Inflammatory macrophage treated with lipopolysaccharide for 1 hour (primary cell): ENCODE measurements at regions not wholly inside any gene's neighbourhood (a gene's known extent, or its start where the extent isn't known, plus 50 kb on each side); places are given as distances from the start of the nearest gene placed in this dataset.
A peak's percentile ranks its signal among the peaks of the same experiment; 100 is the strongest.
"Not testable (repeated sequence)": the region's sequence is repeated elsewhere in the genome, so short reads cannot be mapped to it uniquely, and the experiment has no call there.

Experiments used
- DNase-seq, 2 donors: peaks; one replicate each; pipeline ENCODE4 v3.0.0-alpha.2; 2020 to 2022

DNA sequence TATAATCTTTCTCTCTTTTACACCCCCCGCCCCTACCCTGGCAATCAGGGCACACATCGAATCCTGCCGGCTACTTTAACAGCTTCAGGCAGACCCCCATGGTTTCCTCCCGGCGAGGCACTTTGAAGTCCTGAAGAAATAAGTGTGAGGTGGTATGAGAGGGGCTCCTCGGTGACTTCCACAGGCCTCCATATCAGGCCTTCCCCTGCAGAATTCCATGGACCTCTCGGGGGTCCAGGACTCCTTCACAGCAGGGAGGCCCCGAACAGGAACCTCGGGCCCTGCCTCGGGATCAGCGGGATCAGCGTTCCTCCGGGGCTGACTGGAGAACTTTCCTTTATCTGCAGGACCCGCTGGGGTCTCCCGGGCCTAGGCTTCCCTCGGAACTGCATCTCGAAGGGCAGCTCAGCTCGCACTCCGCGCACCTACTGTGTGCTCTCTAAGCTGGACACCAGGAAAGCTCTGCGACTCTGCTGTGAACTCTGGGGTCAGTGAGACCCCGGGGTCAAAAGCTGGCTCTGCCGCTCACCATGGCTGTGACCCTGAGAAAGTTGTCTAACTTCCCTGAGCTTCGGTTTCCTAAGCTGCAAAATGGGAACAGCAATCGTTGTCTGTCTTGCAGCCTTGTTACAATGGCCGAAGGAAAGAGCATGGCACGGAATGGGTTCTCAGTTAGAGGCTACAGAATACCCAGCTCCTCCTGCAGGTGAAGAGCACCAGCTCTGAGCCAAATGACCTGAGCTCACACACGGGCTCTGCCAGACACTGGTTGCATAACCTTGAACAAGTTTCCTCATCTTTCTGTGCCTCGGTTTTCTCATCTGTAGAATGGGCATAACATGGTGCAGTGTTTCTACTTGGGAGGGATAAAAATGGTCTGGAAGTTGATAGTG, 97.4 kb upstream of the ID2 start:
- no peak for DNase-seq

DNA sequence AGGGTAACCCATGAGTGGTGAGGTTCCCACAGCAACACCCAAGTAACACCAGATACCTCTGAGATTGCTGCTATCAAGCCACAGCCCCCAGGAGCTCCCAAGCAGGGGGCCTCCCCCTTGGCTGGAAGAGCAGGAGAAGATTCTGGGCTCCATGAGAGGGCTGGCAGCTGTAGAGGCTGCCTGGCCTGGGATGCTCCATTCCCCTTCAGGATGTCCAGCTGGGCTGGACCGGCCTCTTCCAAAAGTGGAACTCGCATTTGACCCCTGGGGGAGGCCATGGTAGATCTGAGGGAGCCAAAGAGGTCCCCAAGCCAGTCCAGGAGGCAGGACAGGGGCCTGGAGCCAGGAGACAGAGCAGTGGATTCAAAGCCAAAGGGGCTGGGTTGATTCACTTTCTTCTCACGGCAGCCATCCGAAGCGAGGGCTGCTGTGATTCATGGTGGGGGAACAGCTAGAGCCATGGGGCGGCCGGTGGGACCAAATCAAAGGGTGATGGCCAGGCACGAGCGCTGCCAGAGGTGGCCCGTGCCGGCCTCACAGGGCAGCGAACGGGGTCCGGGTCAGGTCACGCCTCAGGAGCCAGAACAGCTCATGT, 95.3 kb upstream of the ID2 start:
- DNase-seq = no peak

DNA sequence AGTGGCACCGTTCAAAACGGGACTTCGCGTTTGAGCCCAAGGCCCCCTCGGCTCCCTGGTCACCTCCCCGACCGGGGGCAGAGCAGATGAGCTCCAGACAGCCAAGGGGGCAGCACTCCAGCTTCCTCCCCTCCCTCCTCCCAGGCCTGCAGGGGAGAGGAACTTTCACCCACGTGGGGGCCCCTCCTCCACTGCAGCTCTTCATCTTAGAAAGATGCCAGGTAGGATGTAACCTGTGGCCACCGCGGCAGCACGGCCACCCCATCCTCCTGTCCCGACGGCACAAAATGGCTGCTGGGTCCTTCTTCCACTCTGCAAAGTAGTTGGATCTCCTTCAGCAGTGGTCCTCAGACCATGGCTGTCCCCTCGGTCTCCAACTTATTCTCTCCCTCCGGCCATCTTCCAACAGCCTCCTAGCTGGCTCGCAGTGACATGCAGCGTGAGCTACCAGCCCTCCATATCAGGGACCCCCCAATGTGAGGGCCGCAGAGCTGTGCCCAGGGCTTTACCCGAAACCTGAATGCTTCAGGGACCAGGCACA, 94.5 kb upstream of the ID2 start:
- DNase-seq = no peak

DNA sequence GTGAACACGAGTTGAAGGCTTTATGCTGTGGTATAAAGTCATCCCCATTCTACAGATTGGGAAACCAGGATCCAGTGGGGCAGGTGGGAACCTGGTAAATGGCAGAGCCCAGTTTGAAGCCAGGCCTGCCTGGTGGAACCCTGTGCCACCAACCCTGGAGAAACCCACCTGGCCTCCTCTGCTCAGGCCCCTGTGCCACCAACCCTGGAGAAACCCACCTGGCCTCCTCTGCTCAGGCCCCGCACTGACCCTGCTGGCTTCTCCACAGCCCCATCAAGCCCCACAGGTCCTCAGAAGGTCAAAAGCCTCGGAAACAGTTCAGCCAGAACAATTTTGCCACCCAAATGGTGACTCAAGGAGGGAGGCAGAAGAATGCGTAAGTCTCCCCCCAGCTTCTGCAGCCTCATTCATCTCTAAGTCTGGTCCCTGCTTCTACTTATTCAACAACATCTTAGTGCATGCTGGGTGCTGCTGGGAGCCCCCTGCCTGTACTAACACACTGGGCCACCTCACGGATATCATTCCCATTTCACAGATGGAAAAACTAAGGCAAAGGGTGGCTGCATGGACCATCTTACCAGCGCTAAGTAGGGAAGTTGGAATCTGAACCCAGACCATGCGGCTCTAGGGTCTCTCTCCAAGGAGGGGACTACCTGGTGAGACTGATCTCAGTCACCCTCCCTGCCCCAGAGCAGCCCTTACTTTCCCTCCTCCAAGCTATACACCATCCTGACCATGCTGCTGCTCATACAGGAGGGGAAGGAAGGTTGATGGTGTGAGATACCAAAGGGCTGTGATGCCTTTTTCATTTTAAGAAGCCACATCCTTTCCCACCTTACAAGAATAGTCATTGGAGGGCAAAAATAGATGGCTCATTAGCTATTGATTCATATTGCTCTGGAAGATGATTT, 93.7 kb upstream of the ID2 start:
- no peak for DNase-seq

DNA sequence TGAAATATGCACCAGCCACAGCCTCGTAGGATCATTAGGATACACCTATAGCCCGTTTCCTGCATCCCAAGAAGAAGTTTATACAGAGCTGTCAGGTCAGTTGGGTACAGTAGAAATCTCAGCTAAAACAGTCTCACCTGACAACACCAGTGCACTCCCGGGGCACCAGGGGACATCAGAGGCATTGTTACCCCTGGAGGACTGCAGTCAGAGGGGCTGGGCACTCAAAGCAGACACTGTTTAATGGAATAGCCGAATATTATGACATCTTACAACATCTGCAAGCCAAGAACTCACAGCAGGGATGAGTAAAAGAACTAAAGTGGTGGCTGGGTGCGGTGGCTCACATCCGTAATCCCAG, 93.0 kb upstream of the ID2 start:
- no peak for DNase-seq

DNA sequence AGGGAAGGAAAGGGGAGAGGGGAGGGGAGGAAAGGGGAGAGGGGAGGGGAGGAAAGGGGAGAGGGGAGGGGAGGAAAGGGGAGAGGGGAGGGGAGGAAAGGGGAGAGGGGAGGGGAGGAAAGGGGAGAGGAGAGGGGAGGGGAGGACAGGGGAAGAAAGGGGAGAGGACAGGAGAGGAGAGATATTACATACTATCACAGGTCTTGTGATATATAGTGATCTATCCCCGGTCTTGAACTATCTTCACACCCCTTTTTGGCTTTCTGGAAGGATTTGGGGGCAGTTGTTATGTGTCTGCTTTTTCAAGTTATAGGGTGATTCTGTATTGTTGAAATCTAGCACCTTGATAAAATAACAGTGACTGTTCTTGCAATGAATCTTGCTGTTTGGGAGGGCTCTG, 92.1 kb upstream of the ID2 start:
- no peak for DNase-seq

DNA sequence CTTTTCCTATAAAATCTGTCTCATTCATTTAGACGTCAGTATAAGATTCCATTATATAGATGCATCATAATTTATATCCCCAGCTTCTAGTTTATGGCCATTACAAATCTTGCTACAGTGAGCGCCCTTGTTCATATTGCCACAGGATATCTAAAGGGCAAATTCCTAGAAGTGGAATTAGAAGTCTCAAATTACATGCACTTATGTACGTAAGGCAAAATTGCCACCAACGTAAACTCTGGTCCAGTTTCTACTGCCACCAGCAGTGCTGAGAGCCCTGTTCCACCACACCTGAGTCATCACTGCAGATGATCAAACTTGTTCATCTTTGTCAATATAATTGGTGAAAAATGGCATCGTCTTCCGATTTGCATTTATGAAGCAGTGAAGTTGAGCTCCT, 90.9 kb upstream of the ID2 start:
- no peak for DNase-seq

DNA sequence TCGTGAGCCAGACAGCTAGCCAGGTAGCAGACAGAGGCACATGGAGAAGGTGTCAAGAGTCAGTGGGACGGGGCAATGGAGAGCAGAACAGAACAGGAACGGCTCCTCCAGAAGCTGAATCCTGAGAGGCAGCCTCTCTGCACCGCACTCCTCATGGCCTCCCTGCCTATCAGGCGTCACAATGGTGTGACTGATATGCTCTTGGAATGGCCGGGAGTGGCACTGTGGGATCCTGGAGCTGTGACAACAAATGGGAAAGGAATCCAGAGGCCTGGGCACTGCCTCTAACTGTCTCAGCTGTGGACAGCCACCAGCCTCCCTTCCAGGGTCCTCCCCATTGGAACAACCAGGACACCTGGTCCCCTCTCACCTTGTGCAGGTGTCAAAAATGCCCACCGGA, 89.1 kb upstream of the ID2 start:
- no peak for DNase-seq

DNA sequence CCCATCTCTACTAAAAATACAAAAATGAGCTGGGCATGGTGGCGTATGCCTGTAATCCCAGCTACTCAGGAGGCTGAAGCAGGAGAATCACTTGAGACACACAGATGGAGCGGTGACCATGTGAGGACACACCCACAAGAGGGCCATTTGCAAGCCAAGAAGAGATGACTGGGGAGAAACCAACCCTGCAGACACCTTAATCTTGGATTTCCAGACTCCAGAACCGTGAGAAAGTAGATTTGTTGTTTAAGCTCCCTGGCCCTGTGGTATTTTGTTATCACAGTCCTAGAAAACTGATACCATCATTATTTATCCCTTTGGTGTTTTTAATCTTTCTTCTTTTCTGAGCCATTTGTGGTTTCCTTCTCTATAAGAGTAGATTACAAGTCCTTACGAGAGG, 88.6 kb upstream of the ID2 start:
- no peak for DNase-seq

DNA sequence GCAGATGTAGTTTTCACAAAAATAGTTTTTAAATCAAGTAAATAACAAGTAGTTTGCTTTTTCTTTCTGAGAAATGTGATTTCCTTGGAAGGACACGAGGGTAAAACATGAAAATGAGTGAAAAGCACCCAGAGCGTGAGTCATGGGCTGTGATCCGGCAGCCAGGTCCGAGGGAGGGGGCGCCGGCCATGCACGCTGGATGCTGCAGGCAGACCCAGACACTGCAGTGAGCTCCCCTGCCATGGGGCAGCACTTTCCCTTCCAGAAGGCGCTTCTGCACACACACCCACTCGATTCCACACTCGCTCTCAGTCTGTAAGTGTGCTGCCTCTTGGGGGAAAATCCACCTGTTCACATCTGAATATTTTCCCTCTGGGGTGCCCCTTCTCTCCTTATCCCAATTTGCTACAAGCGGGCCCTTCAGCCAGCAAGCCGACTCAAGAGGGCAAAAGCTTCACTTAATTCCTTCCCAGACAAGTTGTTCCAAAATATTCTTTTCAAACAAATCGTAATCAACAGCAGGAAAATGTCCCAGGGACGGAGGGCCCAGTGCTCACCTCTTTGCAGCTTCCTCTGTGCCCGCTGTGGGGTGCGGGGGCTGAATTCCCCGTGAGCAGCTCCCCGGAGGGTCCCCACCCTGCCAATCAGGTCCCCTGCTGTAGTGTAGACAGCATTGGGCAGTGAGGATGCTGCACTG, 87.0 kb upstream of the ID2 start:
- no peak for DNase-seq

DNA sequence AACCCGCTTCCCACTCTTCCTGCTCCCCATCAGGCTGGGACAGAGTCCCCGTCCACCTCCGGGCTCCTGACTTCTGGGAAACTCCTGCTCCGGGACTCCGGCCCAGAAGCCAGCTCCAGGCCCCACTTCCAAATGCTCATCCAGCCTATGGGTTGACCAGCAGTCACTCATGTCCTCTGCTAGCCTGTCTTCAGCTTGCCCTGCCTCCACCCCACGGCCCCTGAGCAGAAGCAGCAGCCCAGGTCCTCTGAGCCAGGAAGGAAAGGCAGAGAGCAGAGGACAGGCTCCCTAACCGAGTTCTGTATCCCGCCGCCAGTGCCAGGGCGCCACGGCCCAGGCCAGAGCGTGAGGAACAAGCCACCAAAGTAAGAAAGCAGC, 86.4 kb upstream of the ID2 start:
- DNase-seq = no peak

DNA sequence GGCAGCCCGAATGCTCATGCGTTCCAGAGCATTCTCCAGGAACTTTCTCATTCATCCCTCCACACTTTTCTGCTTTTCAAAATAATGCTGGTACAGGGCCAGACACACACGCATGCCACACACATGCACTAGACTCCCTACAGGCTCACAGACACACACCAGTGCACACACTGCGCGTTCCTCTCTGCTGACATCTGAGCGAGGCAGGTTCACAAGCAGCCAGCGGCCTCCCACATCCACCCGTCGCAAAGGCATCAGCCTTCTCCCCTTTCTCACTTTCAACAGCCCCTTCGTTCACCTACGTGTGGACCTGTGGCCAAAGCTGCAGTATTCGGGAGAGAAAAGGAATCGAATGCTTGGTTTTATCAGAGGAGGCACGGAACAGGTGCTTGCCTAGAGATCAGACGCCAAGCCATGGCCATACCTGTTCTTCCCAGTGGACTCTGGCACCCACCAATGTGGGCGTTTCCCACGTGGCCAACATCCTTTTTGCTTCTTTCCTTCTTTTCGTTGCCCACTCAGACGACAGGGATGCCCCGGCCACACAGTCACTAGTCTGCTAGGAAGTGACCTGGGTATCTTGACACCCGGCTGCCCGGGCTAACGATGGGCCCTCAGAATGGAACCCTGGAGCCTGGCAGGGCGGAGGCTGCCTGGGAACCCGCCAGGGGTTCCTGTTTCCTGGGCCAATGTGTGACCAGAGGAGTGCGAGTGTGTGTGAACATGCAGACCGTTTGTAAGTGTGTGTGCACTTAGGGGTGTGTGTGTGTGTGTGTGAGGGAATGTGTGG, 85.8 kb upstream of the ID2 start:
- DNase-seq = no peak

DNA sequence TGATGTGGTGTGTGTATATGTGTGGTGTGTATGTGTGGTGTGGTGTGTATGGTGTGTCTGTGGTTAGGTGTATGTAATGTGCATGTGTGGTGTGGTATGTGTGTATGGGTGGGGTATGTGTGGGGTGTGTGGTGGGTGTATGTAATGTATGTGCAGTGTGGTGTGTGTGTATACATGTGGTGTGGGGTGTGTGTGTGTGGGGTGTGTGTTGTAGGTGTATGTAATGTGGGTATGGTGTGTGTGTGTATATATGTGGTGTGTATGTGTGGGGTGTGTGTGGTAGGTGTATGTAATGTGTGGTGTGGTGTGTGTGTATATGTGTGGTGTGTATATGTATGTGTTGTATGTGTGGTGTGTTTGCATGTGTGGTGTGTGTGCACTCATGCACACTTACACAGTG, 84.8 kb upstream of the ID2 start:
- no peak for DNase-seq

DNA sequence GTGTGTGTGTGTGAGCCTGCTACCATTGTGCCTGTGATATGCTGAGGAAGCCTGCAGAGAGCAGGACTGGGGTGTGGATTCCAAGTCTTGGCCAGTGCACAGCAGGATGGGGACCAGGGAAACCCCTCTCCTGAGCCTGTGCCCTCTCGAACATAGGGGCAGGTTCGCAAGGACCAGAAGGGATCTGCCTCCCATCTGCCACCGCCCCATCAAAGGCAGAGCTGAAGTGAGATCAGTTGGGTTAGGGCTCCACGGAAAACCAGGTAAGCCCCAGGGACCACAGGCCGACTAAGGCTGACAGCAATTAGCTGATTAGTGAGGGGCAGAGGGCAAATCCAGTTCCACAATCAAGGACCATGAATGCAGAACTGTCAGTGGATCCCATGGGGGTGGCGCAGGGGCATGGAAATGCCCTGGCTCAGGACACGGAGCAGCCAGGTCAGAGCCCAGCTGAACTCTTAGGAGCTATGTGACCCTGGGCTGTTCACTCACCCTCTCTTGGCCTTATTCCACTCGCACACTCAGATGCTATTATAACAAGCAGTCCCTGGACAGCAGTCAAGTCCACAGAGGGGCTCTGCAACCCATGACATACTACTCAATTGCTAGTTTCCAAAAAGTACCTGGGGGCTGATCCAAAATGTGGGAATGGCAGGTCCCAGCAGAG, 84.2 kb upstream of the ID2 start:
- no peak for DNase-seq

DNA sequence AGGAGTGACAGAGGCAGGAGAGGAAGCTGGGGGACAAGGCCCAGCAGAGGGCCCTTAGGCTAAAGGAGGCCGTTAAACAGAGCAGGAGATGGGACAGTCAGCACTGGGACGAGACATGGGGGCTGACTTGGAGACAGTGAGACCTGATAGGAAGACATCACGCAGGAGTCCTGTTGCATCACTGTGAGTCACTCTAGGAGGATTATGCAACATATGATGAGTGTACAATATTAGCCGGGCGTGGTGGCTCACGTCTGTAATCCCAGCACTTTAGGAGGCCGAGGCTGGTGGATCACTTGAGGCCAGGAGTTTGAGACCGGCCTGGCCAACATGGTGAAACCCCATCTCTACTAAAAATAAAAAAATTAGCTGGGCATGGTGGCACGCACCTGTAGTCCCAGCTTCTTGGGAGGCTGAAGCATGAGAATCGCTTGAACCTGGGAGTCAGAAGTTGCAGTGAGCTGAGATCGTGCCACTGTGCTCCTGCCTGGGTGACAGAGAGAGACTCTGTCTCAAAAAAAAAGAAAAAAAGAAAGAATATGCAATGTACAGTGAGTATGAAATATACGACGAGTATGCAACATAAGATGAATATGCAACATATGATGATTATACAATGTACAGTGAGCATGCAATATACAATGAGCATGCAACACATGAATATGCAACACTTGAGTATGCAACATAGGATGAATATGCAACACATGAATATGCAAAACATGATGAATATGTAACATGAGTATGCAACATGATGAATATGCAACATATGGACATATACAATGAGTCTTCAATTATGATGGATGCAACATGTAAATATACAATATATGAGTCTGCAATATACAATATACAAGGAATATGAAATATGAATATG, 83.3 kb upstream of the ID2 start:
- peak; percentile 93 to 99 for DNase-seq

DNA sequence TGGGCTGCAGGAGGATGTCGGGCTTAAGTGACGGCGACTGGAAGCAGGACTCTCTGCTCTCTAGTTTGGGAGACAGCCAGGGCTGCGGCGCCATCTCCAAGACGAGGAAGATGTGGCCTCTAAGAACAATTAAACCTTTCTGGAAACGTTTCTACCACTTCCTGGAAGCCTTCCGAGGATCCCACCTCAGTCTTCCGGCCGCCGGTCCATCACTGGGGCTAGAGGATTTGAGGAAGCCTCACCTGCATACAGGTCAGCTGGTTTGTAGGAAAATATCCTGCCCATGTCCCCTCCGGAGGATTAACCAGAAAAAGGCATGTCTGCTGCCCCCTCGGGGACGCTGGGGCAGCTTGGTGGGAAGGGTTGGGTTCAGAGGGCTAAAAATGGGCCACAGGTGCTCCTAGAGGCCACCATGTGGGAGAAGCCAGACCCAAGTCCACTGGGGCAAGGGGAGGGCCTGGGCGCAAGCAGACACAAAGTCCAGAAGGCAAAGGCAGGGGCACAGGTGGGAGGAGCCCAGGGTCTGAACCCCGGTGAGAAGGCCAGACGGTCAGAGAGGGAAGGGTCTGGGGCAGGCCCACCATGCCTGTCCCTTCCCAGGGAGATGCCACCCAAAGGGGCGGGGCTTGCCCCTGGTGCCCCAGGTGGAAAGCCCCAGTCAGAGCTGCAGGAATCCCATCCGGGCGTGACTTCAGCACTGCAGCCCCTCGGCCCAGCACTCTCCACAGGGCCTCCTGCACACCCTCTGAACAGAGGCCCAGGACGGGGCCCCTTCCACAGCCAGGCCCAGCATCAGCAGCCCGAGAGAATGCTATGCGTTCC, 82.2 kb upstream of the ID2 start:
- DNase-seq = no peak

DNA sequence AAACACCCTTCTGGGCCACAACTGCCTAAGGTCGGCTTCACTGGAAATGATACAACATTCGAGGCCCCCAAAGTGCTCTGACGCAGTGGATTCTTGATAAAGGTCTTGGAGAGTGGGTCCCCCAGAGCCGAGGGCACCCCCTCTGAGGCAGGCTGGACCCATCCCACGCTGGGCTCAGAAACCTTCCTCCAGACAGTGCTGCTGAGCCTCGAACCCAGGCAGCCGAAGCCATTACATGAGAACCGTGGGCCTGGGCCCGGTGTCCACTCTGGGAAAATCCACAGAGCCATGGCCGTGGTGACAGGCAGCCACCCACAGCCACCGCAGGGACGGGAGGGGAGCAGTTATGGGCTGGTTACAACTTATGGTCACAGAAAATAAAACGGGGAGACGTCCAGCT, 81.4 kb upstream of the ID2 start:
- no peak for DNase-seq

DNA sequence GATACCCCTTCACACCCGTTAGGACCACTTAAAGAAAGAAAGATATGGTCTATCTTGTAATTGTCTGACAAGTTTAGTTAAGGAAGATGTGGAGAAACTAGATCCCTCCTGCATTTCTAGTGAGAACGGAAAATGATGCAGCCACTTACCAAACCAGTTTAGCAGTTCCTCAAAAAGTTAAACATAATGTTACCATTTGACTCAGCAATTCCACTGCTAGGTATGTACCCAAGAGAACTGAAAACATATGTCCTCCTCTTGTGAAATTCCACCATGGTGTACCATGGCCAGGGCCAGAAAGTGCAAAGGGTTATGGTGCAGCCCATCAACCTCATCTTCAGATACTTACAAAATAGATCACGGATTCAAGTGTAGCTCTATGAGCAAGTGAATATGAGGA, 79.0 kb upstream of the ID2 start:
- DNase-seq = peak; percentile 42 to 53

DNA sequence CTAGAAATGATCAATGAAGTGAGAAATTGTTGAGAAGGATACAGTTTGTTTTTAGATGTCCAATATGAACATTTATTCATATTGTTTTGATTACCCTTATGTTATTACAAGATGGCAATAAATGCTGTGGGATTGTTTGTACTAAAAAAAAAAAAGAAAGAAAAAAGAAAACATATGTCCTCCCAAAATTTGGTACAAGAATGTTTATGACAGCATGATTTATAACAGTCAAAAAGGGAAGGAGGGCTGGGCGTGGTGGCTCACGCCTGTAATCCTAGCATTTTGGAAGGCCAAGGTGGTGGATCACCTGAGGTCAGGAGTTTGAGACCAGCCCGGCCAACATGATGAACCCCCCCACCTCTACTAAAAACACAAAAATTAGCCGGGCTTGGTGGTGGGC, 78.5 kb upstream of the ID2 start:
- DNase-seq = not testable (repeated sequence)

DNA sequence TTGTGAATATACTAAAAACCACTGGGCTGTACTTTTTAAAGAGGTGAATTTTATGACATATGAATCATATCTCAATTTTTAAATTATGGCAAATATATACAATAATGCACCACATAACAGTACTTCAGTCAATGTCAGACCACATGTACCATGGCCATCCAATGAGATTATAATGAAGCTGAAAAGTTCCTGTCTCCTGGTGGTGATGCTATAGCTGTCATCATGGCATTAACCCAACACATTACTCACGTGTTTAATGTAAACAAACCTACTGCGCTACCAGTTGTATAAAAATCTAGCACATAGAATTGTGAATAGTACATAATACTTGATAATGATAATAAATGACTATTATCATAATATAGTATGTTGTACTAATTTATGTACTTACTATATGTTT, 77.6 kb upstream of the ID2 start:
- DNase-seq = no peak
